SK-N-SH (cell line): ENCODE measurements at regions not wholly inside any gene's neighbourhood (a gene's known extent, or its start where the extent isn't known, plus 50 kb on each side); places are given as distances from the start of the nearest gene placed in this dataset.

ENCODE experiments used
- CTCF ChIA-PET: fragments of 300-600, 350-600 bp; formaldehyde crosslinking; extraction: SDS; loops from one replicate; lab custom pipeline; 2021; lab: Yijun Ruan, JAX
- POLR2A ChIA-PET: fragments of 350-600 bp; sonication (Branson Sonifier 250); formaldehyde crosslinking; extraction: SDS; loops from one replicate; lab custom pipeline; 2020; ENCODE audit warnings: antibody characterized with exemption, inconsistent platforms; lab: Yijun Ruan, JAX
- DNase-seq: peaks from one replicate; pipeline ENCODE4 v3.0.0; 2012
- H2AFZ ChIP-seq: fragments of 200-600 bp; sonication (generic); 2 replicates; pipeline ENCODE4 v1.8.1; 2016; ENCODE audit warnings: antibody characterized with exemption, mild to moderate bottlenecking, low read depth
- H3F3A ChIP-seq: fragments of 200-600 bp; sonication (generic); replicated peaks from 2 replicates; pipeline ENCODE3; 2016; ENCODE audit warnings: antibody characterized with exemption, mild to moderate bottlenecking; ENCODE audit not compliant: insufficient read depth
- H3K27ac ChIP-seq, 2 experiments: fragments of 200-500 bp in 1 of 2; fragments of 200-600 bp in 1 of 2; sonication (Bioruptor generic) in 1 of 2; sonication (generic), shearing (Covaris generic) in 1 of 2; 2 replicates each; pipeline versions ENCODE4 v1.5.1 to v1.6.1; 2014 to 2016; ENCODE audit warnings: low read depth in 2 of 2, inconsistent platforms in 1 of 2, low read length in 1 of 2, mild to moderate bottlenecking in 1 of 2, mixed read lengths in 1 of 2
- H3K27me3 ChIP-seq: fragments of 200-600 bp; sonication (generic), shearing (Covaris generic); 2 replicates; pipeline ENCODE4 v1.6.1; 2016; ENCODE audit warnings: mixed run types; ENCODE audit not compliant: insufficient read depth
- H3K36me3 ChIP-seq, 2 experiments: fragments of 200-500 bp in 1 of 2; fragments of 200-600 bp in 1 of 2; sonication (Bioruptor generic) in 1 of 2; sonication (generic) in 1 of 2; replicated peaks in 1 of 2; 2 replicates each; pipeline versions ENCODE3 to v1.5.1; 2014 to 2016; ENCODE audit warnings: low read length in 1 of 2, mild to moderate bottlenecking in 1 of 2; ENCODE audit not compliant: insufficient read depth in 2 of 2, control insufficient read depth in 1 of 2
- H3K4me1 ChIP-seq, 2 experiments: fragments of 200-500 bp in 1 of 2; fragments of 200-600 bp in 1 of 2; sonication (Bioruptor generic) in 1 of 2; sonication (generic), shearing (Covaris generic) in 1 of 2; 2 replicates each; pipeline versions ENCODE4 v1.5.1 to v1.6.1; 2014 to 2016; ENCODE audit warnings: low read depth in 1 of 2, low read length in 1 of 2, mixed run types in 1 of 2; ENCODE audit not compliant: insufficient read depth in 2 of 2, control insufficient read depth in 1 of 2
- H3K4me2 ChIP-seq: fragments of 200-600 bp; sonication (generic), shearing (Covaris generic); 2 replicates; pipeline ENCODE4 v1.6.1; 2017; ENCODE audit warnings: mixed run types
- H3K4me3 ChIP-seq, 2 experiments: fragments of 200-500 bp in 1 of 2; fragments of 200-600 bp in 1 of 2; sonication (Bioruptor generic) in 1 of 2; sonication (generic), shearing (Covaris generic) in 1 of 2; 2 replicates each; pipeline versions ENCODE4 v1.5.1 to v1.8.1; 2014 to 2016; ENCODE audit warnings: low read depth in 2 of 2, inconsistent platforms in 1 of 2, low read length in 1 of 2, mild to moderate bottlenecking in 1 of 2, mixed read lengths in 1 of 2, moderate library complexity in 1 of 2
- H3K79me2 ChIP-seq: fragments of 200-600 bp; sonication (generic); 2 replicates; pipeline ENCODE4 v1.8.1; 2017; ENCODE audit warnings: mild to moderate bottlenecking; ENCODE audit not compliant: insufficient read depth
- H3K9ac ChIP-seq: fragments of 200-600 bp; sonication (generic); 2 replicates; pipeline ENCODE4 v1.6.1; 2017; ENCODE audit warnings: mixed run types
- H3K9me2 ChIP-seq: fragments of 200-600 bp; sonication (generic); 2 replicates; pipeline ENCODE4 v1.6.1; 2017; ENCODE audit warnings: mixed run types
- H3K9me3 ChIP-seq: fragments of 200-600 bp; sonication (generic); 2 replicates; pipeline ENCODE4 v1.6.1; 2017; ENCODE audit warnings: mixed run types, mild to moderate bottlenecking, moderate library complexity
- H4K20me1 ChIP-seq: fragments of 200-600 bp; sonication (generic); 2 replicates; pipeline ENCODE4 v1.6.1; 2017; ENCODE audit warnings: mild to moderate bottlenecking, mixed run types; ENCODE audit not compliant: insufficient read depth
- CTCF ChIP-seq: fragments of 200-600 bp; sonication (generic); IDR thresholded peaks from 2 replicates; pipeline ENCODE4 v1.6.1; 2017; ENCODE audit warnings: antibody characterized with exemption, mild to moderate bottlenecking, moderate library complexity
- EZH2phosphoT487 ChIP-seq: fragments of 200-600 bp; sonication (generic); IDR thresholded peaks from 2 replicates; pipeline ENCODE4 v1.6.1; 2017; ENCODE audit warnings: low read depth, mixed run types, mild to moderate bottlenecking, antibody characterized with exemption, moderate library complexity, borderline replicate concordance
- FOXJ3 ChIP-seq: sonication (generic); formaldehyde crosslinking; IDR thresholded peaks from 2 replicates; pipeline ENCODE4 v1.5.1; 2020; ENCODE audit warnings: mild to moderate bottlenecking, missing genetic modification reagents
- FOXM1 ChIP-seq: IDR thresholded peaks from 2 replicates; pipeline ENCODE4 v1.4.0; 2012; ENCODE audit warnings: low read depth, mild to moderate bottlenecking
- IRF3 ChIP-seq: fragments of 150-350 bp; IDR thresholded peaks from 2 replicates; pipeline ENCODE4 v1.6.1; 2016; ENCODE audit warnings: mild to moderate bottlenecking, low read depth, low read length
- POLR2AphosphoS5 ChIP-seq: IDR thresholded peaks from 2 replicates; pipeline ENCODE4 v1.6.1; 2012; ENCODE audit warnings: low read depth, low read length
- RAD21 ChIP-seq: IDR thresholded peaks from 2 replicates; pipeline ENCODE4 v1.6.1; 2012; ENCODE audit warnings: mild to moderate bottlenecking, low read length
- REST ChIP-seq: IDR thresholded peaks from 2 replicates; pipeline ENCODE4 v1.6.1; 2012; ENCODE audit warnings: mild to moderate bottlenecking, low read depth, low read length, moderate library complexity
- RFX5 ChIP-seq: IDR thresholded peaks from 2 replicates; pipeline ENCODE4 v1.6.1; 2012; ENCODE audit warnings: mild to moderate bottlenecking, improper control_type of control experiment, low read length
- SIN3A ChIP-seq: IDR thresholded peaks from 2 replicates; pipeline ENCODE4 v1.6.1; 2012; ENCODE audit warnings: low read depth, mild to moderate bottlenecking, low read length, moderate library complexity, borderline replicate concordance
- TAF1 ChIP-seq: IDR thresholded peaks from 2 replicates; pipeline ENCODE4 v1.6.1; 2012; ENCODE audit warnings: low read depth, mild to moderate bottlenecking, low read length, moderate library complexity, borderline replicate concordance
- ZBTB33 ChIP-seq: IDR thresholded peaks from 2 replicates; pipeline ENCODE4 v1.4.0; 2012; ENCODE audit warnings: low read depth, borderline replicate concordance
- WGBS: methylation state at CpG from one replicate; pipeline ENCODE4 v1.1.6; 2017; ENCODE audit warnings: low lambda C conversion rate; 5-methylcytosine and 5-hydroxymethylcytosine counted together

- no peaks in the 10 kb centered on the region for H3F3A ChIP-seq
- H3K36me3 ChIP-seq = no peaks in the 10 kb centered on the region
- H3K9me2 ChIP-seq = no peaks in the 10 kb centered on the region
- no peaks in the 10 kb centered on the region for H4K20me1 ChIP-seq
- DNase-seq = no peak
- H3K79me2 ChIP-seq = no peaks in the 10 kb centered on the region
- no peak overlapping the region for H3K4me2 ChIP-seq
- CTCF ChIA-PET = no interaction called here
- TF ChIP-seq IRF3 (no peak), CTCF (no peak), FOXM1 (no peak), RAD21 (no peak), FOXJ3 (CRISPR knock-in tag) (no peak), RFX5 (no peak), EZH2phosphoT487 (no peak), SIN3A (no peak), ZBTB33 (no peak), REST (no peak), POLR2AphosphoS5 (no peak), TAF1 (no peak)
- TF ChIP-seq, all 33 proteins: peak for 0
- H3K27me3 ChIP-seq = no peaks in the 10 kb centered on the region; the same call in 1 of the 2 replicates
- H3K4me3 ChIP-seq = no peak overlapping the region
- no peak overlapping the region for H2AFZ ChIP-seq
- WGBS = 31% methylated on average over 6 of the region's 28 CpGs
- H3K9ac ChIP-seq = no peak overlapping the region
- H3K27ac ChIP-seq = no peak overlapping the region
- no peaks in the 10 kb centered on the region for H3K9me3 ChIP-seq
- POLR2A ChIA-PET = no interaction called here
- peaks cover 0 to 11% of the 10 kb centered on the region in 2 experiments; a peak in 2 of 4 replicates for H3K4me1 ChIP-seq
Observed at GRCh38 chr9:104362912-104363472, 141.1 kb upstream of the OR13F1 start.
